ENCODE measurements at regions not wholly inside any gene's neighbourhood (a gene's known extent, or its start where the extent isn't known, plus 50 kb on each side); places are given as distances from the start of the nearest gene placed in this dataset.

- no peak for TF ChIP-seq POLR2A (IDR thresholded peaks at IDR 0.05)
- no peak for TF ChIP-seq CTCF (IDR thresholded peaks at IDR 0.05)
Measured at GRCh38 chr2:76188334-76189008, 477.8 kb upstream of the GCFC2 start.

Measured in uterus (tissue), 2 donors.